OCI-LY1 (cell line): ENCODE measurements at regions not wholly inside any gene's neighbourhood (a gene's known extent, or its start where the extent isn't known, plus 50 kb on each side); places are given as distances from the start of the nearest gene placed in this dataset.

Source experiments
- H2AFZ ChIP-seq: fragments of 200-600 bp; sonication (generic), shearing (Covaris generic); 2 replicates; pipeline ENCODE4 v1.6.0; 2014; ENCODE audit warnings: antibody characterized with exemption, mild to moderate bottlenecking, low read length
- H3F3A ChIP-seq: fragments of 200-600 bp; sonication (generic), shearing (Covaris generic); 2 replicates; pipeline ENCODE4 v1.6.0; 2014; ENCODE audit warnings: mild to moderate bottlenecking, antibody characterized with exemption, low read length, moderate library complexity; ENCODE audit not compliant: insufficient read depth
- H3K27ac ChIP-seq: fragments of 200-600 bp; sonication (generic); 2 replicates; pipeline ENCODE4 v1.5.1; 2014; ENCODE audit warnings: low read length, mixed run types, mild to moderate bottlenecking, low read depth; ENCODE audit not compliant: poor library complexity, severe bottlenecking
- H3K27me3 ChIP-seq: fragments of 200-600 bp; sonication (generic); 2 replicates; pipeline ENCODE4 v1.6.0; 2014; ENCODE audit warnings: antibody characterized with exemption, mild to moderate bottlenecking, low read length, moderate library complexity; ENCODE audit not compliant: insufficient read depth
- H3K36me3 ChIP-seq: fragments of 200-600 bp; sonication (generic); 2 replicates; pipeline ENCODE4 v1.6.1; 2014; ENCODE audit warnings: mild to moderate bottlenecking, antibody characterized with exemption, low read length, moderate library complexity, mixed read lengths; ENCODE audit not compliant: insufficient read depth
- H3K4me1 ChIP-seq: fragments of 200-600 bp; sonication (generic); 2 replicates; pipeline ENCODE4 v1.5.1; 2014; ENCODE audit warnings: mild to moderate bottlenecking, low read length, moderate library complexity; ENCODE audit not compliant: insufficient read depth, severe bottlenecking
- H3K4me2 ChIP-seq: fragments of 200-600 bp; sonication (generic), shearing (Covaris generic); 2 replicates; pipeline ENCODE4 v1.6.1; 2014; ENCODE audit warnings: low read length
- H3K4me3 ChIP-seq: fragments of 200-600 bp; sonication (generic); 2 replicates; pipeline ENCODE4 v1.5.1; 2014; ENCODE audit warnings: low read length, low read depth, mild to moderate bottlenecking, mixed read lengths; ENCODE audit not compliant: poor library complexity, severe bottlenecking
- H3K79me2 ChIP-seq: fragments of 200-600 bp; shearing (Covaris generic); 2 replicates; pipeline ENCODE4 v1.6.1; 2016; ENCODE audit warnings: mixed run types, low read length, mixed read lengths; ENCODE audit not compliant: insufficient read depth
- H3K9ac ChIP-seq: fragments of 200-600 bp; sonication (generic), shearing (Covaris generic); 2 replicates; pipeline ENCODE4 v1.6.1; 2014; ENCODE audit warnings: mild to moderate bottlenecking, low read length, mixed read lengths
- H3K9me2 ChIP-seq: fragments of 200-600 bp; sonication (generic), shearing (Covaris generic); 2 replicates; pipeline ENCODE4 v1.6.1; 2014; ENCODE audit warnings: low read depth, mild to moderate bottlenecking, low read length, mixed read lengths
- H3K9me3 ChIP-seq: fragments of 200-600 bp; shearing (Covaris generic); 2 replicates; pipeline ENCODE4 v1.6.1; 2014; ENCODE audit warnings: low read length, mixed read lengths
- H4K20me1 ChIP-seq: fragments of 200-600 bp; sonication (generic), shearing (Covaris generic); 2 replicates; pipeline ENCODE4 v1.6.0; 2016; ENCODE audit warnings: mild to moderate bottlenecking, low read length; ENCODE audit not compliant: insufficient read depth
- EZH2 ChIP-seq: fragments of 200-600 bp; sonication (generic), shearing (Covaris generic); IDR thresholded peaks from 2 replicates; pipeline ENCODE4 v1.8.0; 2017; ENCODE audit warnings: borderline replicate concordance, mixed run types, mild to moderate bottlenecking, antibody characterized with exemption, low read length, moderate library complexity, mixed read lengths
- TF ChIP-seq, protein P1 (sequence below): fragments of 200-600 bp; sonication (generic), shearing (Covaris generic); IDR thresholded peaks from 2 replicates; pipeline ENCODE4 v1.5.1; 2017; ENCODE audit warnings: mild to moderate bottlenecking, antibody characterized with exemption, low read length, moderate library complexity, mixed read lengths

- Histone ChIP-seq H3K4me1 (no peaks in the 10 kb centered on the region), H3K4me3 (no peak overlapping the region), H2AFZ (no peak overlapping the region), H3K36me3 (no peaks in the 10 kb centered on the region), H3K27me3 (0 out of 2 replicates have a peak, but pooled peaks cover 3% of the 10 kb centered on the region), H3K9ac (no peak overlapping the region), H3F3A (no peaks in the 10 kb centered on the region), H3K9me3 (no peaks in the 10 kb centered on the region), H3K9me2 (no peaks in the 10 kb centered on the region), H3K27ac (no peak overlapping the region), H3K4me2 (no peak overlapping the region), H3K79me2 (no peaks in the 10 kb centered on the region), H4K20me1 (no peaks in the 10 kb centered on the region)
- TF ChIP-seq, protein P1, sequence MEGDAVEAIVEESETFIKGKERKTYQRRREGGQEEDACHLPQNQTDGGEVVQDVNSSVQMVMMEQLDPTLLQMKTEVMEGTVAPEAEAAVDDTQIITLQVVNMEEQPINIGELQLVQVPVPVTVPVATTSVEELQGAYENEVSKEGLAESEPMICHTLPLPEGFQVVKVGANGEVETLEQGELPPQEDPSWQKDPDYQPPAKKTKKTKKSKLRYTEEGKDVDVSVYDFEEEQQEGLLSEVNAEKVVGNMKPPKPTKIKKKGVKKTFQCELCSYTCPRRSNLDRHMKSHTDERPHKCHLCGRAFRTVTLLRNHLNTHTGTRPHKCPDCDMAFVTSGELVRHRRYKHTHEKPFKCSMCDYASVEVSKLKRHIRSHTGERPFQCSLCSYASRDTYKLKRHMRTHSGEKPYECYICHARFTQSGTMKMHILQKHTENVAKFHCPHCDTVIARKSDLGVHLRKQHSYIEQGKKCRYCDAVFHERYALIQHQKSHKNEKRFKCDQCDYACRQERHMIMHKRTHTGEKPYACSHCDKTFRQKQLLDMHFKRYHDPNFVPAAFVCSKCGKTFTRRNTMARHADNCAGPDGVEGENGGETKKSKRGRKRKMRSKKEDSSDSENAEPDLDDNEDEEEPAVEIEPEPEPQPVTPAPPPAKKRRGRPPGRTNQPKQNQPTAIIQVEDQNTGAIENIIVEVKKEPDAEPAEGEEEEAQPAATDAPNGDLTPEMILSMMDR, result no peak
- TF ChIP-seq EZH2, result no peak
Measured at GRCh38 chr2:41726364-41726763, 321.5 kb upstream of the PKDCC start.

- Histone ChIP-seq H3K4me1 (no peaks in the 10 kb centered on the region), H3K9me2 (no peaks in the 10 kb centered on the region), H4K20me1 (no peaks in the 10 kb centered on the region), H3K9me3 (no peaks in the 10 kb centered on the region), H3K27me3 (0 out of 2 replicates have a peak, but pooled peaks cover 3% of the 10 kb centered on the region), H2AFZ (no peak overlapping the region), H3K36me3 (no peaks in the 10 kb centered on the region), H3K9ac (no peak overlapping the region), H3K4me2 (no peak overlapping the region), H3K27ac (no peak overlapping the region), H3F3A (no peaks in the 10 kb centered on the region), H3K4me3 (no peak overlapping the region), H3K79me2 (no peaks in the 10 kb centered on the region)
- no peak for TF ChIP-seq EZH2
- TF ChIP-seq, protein P1, result no peak
Measured at GRCh38 chr2:41727152-41727551, 320.7 kb upstream of the PKDCC start.

GRCh38 chr2:41727711-41728110 is 320.1 kb upstream of the PKDCC start:
- Histone ChIP-seq H3K9ac (no peak overlapping the region), H3K4me2 (no peak overlapping the region), H3K79me2 (no peaks in the 10 kb centered on the region), H3K9me2 (no peaks in the 10 kb centered on the region), H3K27me3 (0 out of 2 replicates have a peak, but pooled peaks cover 3% of the 10 kb centered on the region), H3K36me3 (no peaks in the 10 kb centered on the region), H3K4me3 (no peak overlapping the region), H4K20me1 (no peaks in the 10 kb centered on the region), H3F3A (no peaks in the 10 kb centered on the region), H2AFZ (no peak overlapping the region), H3K4me1 (no peaks in the 10 kb centered on the region), H3K9me3 (no peaks in the 10 kb centered on the region), H3K27ac (no peak overlapping the region)
- TF ChIP-seq, protein P1, result no peak
- TF ChIP-seq EZH2, result no peak
